ENCODE measurements at regions not wholly inside any gene's neighbourhood (a gene's known extent, or its start where the extent isn't known, plus 50 kb on each side); places are given as distances from the start of the nearest gene placed in this dataset.

DNA sequence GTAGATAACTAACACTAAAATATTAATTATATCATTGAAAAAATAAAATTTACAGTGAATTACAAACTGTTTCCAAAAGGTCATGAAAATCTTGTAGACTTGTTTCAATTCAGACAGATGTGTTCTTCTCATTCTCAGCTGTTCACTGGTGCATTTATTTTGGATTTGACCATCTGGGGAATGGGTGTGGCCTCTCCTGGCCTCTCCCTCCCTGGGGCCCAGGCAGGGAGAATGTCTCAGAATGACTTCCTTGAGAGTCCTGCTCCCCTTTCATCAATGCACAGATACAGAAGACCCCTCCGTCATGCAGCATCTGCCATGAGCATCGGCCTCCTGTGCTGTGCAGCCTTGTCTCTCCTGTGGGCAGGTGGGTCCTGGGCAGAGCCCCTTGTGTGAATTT lies 192.8 kb upstream of the PRSS58 start:
- TF ChIP-seq, protein P1, sequence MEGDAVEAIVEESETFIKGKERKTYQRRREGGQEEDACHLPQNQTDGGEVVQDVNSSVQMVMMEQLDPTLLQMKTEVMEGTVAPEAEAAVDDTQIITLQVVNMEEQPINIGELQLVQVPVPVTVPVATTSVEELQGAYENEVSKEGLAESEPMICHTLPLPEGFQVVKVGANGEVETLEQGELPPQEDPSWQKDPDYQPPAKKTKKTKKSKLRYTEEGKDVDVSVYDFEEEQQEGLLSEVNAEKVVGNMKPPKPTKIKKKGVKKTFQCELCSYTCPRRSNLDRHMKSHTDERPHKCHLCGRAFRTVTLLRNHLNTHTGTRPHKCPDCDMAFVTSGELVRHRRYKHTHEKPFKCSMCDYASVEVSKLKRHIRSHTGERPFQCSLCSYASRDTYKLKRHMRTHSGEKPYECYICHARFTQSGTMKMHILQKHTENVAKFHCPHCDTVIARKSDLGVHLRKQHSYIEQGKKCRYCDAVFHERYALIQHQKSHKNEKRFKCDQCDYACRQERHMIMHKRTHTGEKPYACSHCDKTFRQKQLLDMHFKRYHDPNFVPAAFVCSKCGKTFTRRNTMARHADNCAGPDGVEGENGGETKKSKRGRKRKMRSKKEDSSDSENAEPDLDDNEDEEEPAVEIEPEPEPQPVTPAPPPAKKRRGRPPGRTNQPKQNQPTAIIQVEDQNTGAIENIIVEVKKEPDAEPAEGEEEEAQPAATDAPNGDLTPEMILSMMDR (conservative IDR thresholded peaks at IDR 0.05; ENCODE audit: low read depth in 2 of 2), result no peak
- TF ChIP-seq NANOG (IDR thresholded peaks at IDR 0.05; ENCODE audit: borderline replicate concordance), result no peak
- no peak for TF ChIP-seq ZNF331 (CRISPR knock-in tag; IDR thresholded peaks at IDR 0.05; ENCODE audit: low read depth)
- no peak for TF ChIP-seq CREB1 (CRISPR knock-in tag; IDR thresholded peaks at IDR 0.05; ENCODE audit: low read depth)
- no peak for TF ChIP-seq POLR2AphosphoS5 (IDR thresholded peaks at IDR 0.05; ENCODE audit: low read depth)
- TF ChIP-seq EZH2 (IDR thresholded peaks at IDR 0.05; ENCODE audit: low read depth, unreplicated experiment), result no peak

Measured in GM23338 (cell line).